ENCODE measurements at regions not wholly inside any gene's neighbourhood (a gene's known extent, or its start where the extent isn't known, plus 50 kb on each side); places are given as distances from the start of the nearest gene placed in this dataset.

DNA sequence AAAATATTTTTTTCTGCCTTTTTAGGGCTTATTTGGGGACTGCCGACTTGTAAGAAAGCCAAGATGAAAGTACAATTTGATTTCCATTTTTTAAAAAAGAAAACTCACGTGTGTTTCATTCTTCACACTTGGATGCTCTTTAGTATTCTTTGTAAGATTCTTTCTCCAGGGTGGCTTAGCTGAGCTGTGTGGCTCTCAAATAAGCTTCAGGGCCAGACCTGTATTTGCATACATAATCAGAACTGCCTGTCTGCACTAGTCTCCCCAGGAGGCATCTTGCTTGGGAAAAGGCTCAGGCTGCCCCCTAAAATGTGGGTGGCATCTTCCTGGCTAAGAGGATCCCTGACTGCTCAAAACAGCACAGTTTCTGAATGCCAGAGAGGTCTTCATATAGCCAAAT lies 498.4 kb downstream of the MID1IP1 start:
- H3K9ac ChIP-seq = no peak overlapping the region
- no peaks in the 10 kb centered on the region for H3K4me1 ChIP-seq (ENCODE audit: low read depth, poor library complexity, severe bottlenecking)
- H2AFZ ChIP-seq (ENCODE audit: low read depth) = no peak overlapping the region
- H4K20me1 ChIP-seq (ENCODE audit: insufficient read depth) = no peaks in the 10 kb centered on the region
- no peaks in the 10 kb centered on the region for H3K27me3 ChIP-seq (ENCODE audit: insufficient read depth, low read depth)
- no peaks in the 10 kb centered on the region for H3K79me2 ChIP-seq (ENCODE audit: insufficient read depth, low read depth)
- TF ChIP-seq CTCF (conservative IDR thresholded peaks at IDR 0.05; ENCODE audit: low read depth, low read length) = no peak
- H3K27ac ChIP-seq = no peak overlapping the region
- no peak overlapping the region for H3K4me2 ChIP-seq
- H3K36me3 ChIP-seq (ENCODE audit: insufficient read depth) = no peaks in the 10 kb centered on the region
- H3K4me3 ChIP-seq (IDR thresholded peaks at IDR 0.05; ENCODE audit: insufficient read depth, low read depth, low read length) = no peak overlapping the region

- no peak for TF ChIP-seq CTCF (conservative IDR thresholded peaks at IDR 0.05; ENCODE audit: low read depth, low read length)
- Histone ChIP-seq H3K27ac (no peak overlapping the region), H2AFZ (ENCODE audit: low read depth) (no peak overlapping the region), H3K9ac (no peak overlapping the region), H3K4me2 (no peak overlapping the region), H4K20me1 (ENCODE audit: insufficient read depth) (no peaks in the 10 kb centered on the region), H3K36me3 (ENCODE audit: insufficient read depth) (no peaks in the 10 kb centered on the region), H3K27me3 (ENCODE audit: insufficient read depth, low read depth) (no peaks in the 10 kb centered on the region), H3K79me2 (ENCODE audit: insufficient read depth, low read depth) (no peaks in the 10 kb centered on the region), H3K4me1 (ENCODE audit: low read depth, poor library complexity, severe bottlenecking) (no peaks in the 10 kb centered on the region), H3K4me3 (IDR thresholded peaks at IDR 0.05; ENCODE audit: insufficient read depth, low read depth, low read length) (no peak overlapping the region)
Observed at GRCh38 chrX:39301036-39301435, 499.8 kb downstream of the MID1IP1 start.

DNA sequence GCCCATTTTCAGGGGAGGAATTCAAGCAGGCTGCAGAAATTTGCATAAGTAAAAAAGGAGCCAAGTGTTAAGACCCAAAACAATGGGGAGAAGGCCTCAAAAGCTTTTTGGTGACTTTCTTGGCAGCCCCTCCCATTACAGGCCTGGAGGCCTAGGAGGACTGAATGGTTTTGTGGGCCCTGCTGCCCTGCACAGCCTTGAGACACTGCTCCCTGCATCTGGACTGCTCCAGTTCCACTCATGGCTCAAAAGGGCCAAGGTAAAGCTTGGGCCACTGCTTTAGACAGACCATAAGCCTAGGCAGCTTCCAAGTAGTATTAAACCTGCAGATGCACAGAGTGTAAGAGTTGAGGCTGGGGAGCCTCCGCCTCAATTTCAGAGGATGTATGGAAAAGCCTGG lies 501.6 kb downstream of the MID1IP1 start:
- Histone ChIP-seq H3K79me2 (ENCODE audit: insufficient read depth, low read depth) (no peaks in the 10 kb centered on the region), H3K4me1 (ENCODE audit: low read depth, poor library complexity, severe bottlenecking) (no peaks in the 10 kb centered on the region), H3K36me3 (ENCODE audit: insufficient read depth) (no peaks in the 10 kb centered on the region), H2AFZ (ENCODE audit: low read depth) (no peak overlapping the region), H3K27me3 (ENCODE audit: insufficient read depth, low read depth) (no peaks in the 10 kb centered on the region), H3K9ac (no peak overlapping the region), H4K20me1 (ENCODE audit: insufficient read depth) (no peaks in the 10 kb centered on the region), H3K27ac (no peak overlapping the region), H3K4me2 (no peak overlapping the region), H3K4me3 (IDR thresholded peaks at IDR 0.05; ENCODE audit: insufficient read depth, low read depth, low read length) (no peak overlapping the region)
- TF ChIP-seq CTCF (conservative IDR thresholded peaks at IDR 0.05; ENCODE audit: low read depth, low read length) = no peak

DNA sequence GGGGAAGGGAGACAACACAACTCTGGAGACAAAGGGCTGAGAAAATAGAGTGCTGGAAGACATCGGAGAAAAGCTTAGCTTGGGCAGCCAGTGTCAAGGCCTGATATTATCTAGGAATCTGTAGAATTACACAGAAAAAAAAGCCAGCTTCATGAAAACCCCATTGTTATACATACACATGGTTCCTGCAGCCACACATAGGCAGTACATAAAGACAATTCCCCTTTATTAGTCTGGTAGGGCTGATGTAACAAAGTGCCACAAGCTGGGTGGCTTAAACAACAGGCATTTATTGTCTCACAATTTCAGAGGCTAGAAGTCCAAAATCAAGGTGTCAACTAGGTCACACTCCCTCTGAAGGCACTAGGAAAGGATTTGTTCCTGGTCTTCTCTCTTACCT lies 503.5 kb downstream of the MID1IP1 start:
- H3K36me3 ChIP-seq (ENCODE audit: insufficient read depth) = no peaks in the 10 kb centered on the region
- no peaks in the 10 kb centered on the region for H3K27me3 ChIP-seq (ENCODE audit: insufficient read depth, low read depth)
- H3K4me3 ChIP-seq (IDR thresholded peaks at IDR 0.05; ENCODE audit: insufficient read depth, low read depth, low read length) = no peak overlapping the region
- no peak overlapping the region for H3K4me2 ChIP-seq
- H3K27ac ChIP-seq = no peak overlapping the region
- no peak overlapping the region for H2AFZ ChIP-seq (ENCODE audit: low read depth)
- H3K9ac ChIP-seq = no peak overlapping the region
- no peaks in the 10 kb centered on the region for H4K20me1 ChIP-seq (ENCODE audit: insufficient read depth)
- H3K79me2 ChIP-seq (ENCODE audit: insufficient read depth, low read depth) = no peaks in the 10 kb centered on the region
- TF ChIP-seq CTCF (conservative IDR thresholded peaks at IDR 0.05; ENCODE audit: low read depth, low read length) = no peak
- H3K4me1 ChIP-seq (ENCODE audit: low read depth, poor library complexity, severe bottlenecking) = no peaks in the 10 kb centered on the region

- Histone ChIP-seq H3K27me3 (ENCODE audit: insufficient read depth, low read depth) (no peaks in the 10 kb centered on the region), H3K36me3 (ENCODE audit: insufficient read depth) (no peaks in the 10 kb centered on the region), H3K27ac (no peak overlapping the region), H3K4me2 (no peak overlapping the region), H4K20me1 (ENCODE audit: insufficient read depth) (no peaks in the 10 kb centered on the region), H3K4me1 (ENCODE audit: low read depth, poor library complexity, severe bottlenecking) (no peaks in the 10 kb centered on the region), H3K4me3 (IDR thresholded peaks at IDR 0.05; ENCODE audit: insufficient read depth, low read depth, low read length) (no peak overlapping the region), H2AFZ (ENCODE audit: low read depth) (no peak overlapping the region), H3K79me2 (ENCODE audit: insufficient read depth, low read depth) (no peaks in the 10 kb centered on the region), H3K9ac (no peak overlapping the region)
- no peak for TF ChIP-seq CTCF (conservative IDR thresholded peaks at IDR 0.05; ENCODE audit: low read depth, low read length)
Observed at GRCh38 chrX:39307488-39307887, 506.2 kb downstream of the MID1IP1 start.
